ENCODE measurements at regions not wholly inside any gene's neighbourhood (a gene's known extent, or its start where the extent isn't known, plus 50 kb on each side); places are given as distances from the start of the nearest gene placed in this dataset.

GRCh38 chr16:85232369-85233142 lies 120.3 kb upstream of the CIBAR2 start:
- H3K36me3 ChIP-seq (ENCODE audit: control insufficient read depth in 4 of 4, insufficient read depth in 4 of 4, low read length in 4 of 4), result no peaks in the 10 kb centered on the region
- peak overlapping the region in 1 of 2 donors; percentile 5 for H3K27ac ChIP-seq (ENCODE audit: low read depth in 1 of 2, low read length in 1 of 2)
- H3K4me3 ChIP-seq, result no peak overlapping the region
- H3K4me1 ChIP-seq (ENCODE audit: control insufficient read depth in 5 of 5, insufficient read depth in 5 of 5, low read length in 5 of 5), result peaks cover 4 to 68% (median 29%) of the 10 kb centered on the region in 5 donors
- H3K9me3 ChIP-seq (ENCODE audit: control insufficient read depth in 4 of 4, insufficient read depth in 3 of 4, low read length in 3 of 4), result no peaks in the 10 kb centered on the region
- DNase-seq (no peak), ATAC-seq (ENCODE audit: insufficient read depth, low FRiP score) (no peak)
- H3K9ac ChIP-seq (ENCODE audit: insufficient read depth in 1 of 2, low read length in 2 of 2), result no peak overlapping the region
- H3K27me3 ChIP-seq (ENCODE audit: control insufficient read depth in 3 of 3, insufficient read depth in 3 of 3, low read length in 2 of 3), result no peaks in the 10 kb centered on the region
- WGBS, 2 donors, result 70 to 77% methylated on average over 13 of the region's 13 CpGs
- TF ChIP-seq CTCF (IDR thresholded peaks at IDR 0.05; ENCODE audit: control extremely low read depth, extremely low read depth), result no peak

- DNase-seq (no peak), ATAC-seq (ENCODE audit: insufficient read depth, low FRiP score) (no peak)
- Histone ChIP-seq H3K4me3 (no peak overlapping the region), H3K9me3 (ENCODE audit: control insufficient read depth in 4 of 4, insufficient read depth in 3 of 4, low read length in 3 of 4) (no peaks in the 10 kb centered on the region), H3K27ac (ENCODE audit: low read depth in 1 of 2, low read length in 1 of 2) (no peak overlapping the region), H3K27me3 (ENCODE audit: control insufficient read depth in 3 of 3, insufficient read depth in 3 of 3, low read length in 2 of 3) (no peaks in the 10 kb centered on the region), H3K4me1 (ENCODE audit: control insufficient read depth in 5 of 5, insufficient read depth in 5 of 5, low read length in 5 of 5) (peaks cover 4 to 66% (median 32%) of the 10 kb centered on the region in 5 donors), H3K36me3 (ENCODE audit: control insufficient read depth in 4 of 4, insufficient read depth in 4 of 4, low read length in 4 of 4) (no peaks in the 10 kb centered on the region), H3K9ac (ENCODE audit: insufficient read depth in 1 of 2, low read length in 2 of 2) (no peak overlapping the region)
- WGBS, 2 donors, result 96% methylated on average over 5 to 6 of the region's 6 CpGs
- no peak for TF ChIP-seq CTCF (IDR thresholded peaks at IDR 0.05; ENCODE audit: control extremely low read depth, extremely low read depth)
Observed at GRCh38 chr16:85233516-85233915, 121.2 kb upstream of the CIBAR2 start.

DNA sequence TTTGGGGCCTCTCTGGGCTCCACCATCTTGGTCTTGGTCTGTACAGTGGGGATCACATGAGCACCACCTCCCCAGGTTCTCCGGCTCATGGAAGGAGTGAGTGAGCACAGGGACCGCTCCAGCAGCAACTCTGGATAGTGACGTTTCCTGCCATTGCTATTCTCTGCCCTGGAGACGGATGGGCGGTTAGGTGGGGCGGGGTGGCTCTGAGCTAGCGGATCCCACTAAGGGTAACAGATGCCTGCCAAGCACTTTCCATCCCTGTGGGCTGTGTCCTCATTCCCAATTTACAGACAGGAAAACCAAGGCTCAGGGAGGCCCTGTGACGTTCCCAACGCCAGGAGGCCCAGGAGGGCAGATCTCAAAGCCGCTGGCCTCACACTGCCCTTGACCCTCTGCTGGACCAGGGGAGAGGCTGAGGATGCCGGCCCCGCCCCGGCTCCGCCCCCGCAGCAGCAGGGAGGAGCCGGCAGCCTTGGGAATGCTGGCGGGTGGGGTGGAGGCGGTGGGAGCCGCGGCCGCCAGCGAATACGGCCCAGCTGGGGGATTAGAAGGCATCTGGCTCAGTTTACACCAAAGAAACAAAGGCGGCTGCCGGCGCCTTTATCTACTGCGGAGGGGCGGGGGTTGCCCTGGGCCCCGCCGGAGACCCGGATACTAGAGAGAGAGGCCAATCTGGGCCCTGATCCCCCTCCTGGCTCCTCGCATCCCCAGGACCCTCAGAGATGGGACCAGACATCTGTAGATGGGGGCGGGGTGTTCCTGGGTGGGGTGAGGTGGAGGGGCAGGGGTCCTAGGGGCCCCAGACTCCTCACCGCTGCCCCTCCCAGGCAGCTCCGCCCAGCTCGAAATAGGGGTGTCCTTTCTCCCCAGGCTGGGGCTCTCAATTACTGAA lies 122.3 kb upstream of the CIBAR2 start:
- Histone ChIP-seq H3K9ac (ENCODE audit: insufficient read depth in 1 of 2, low read length in 2 of 2) (no peak overlapping the region), H3K27me3 (ENCODE audit: control insufficient read depth in 3 of 3, insufficient read depth in 3 of 3, low read length in 2 of 3) (no peaks in the 10 kb centered on the region), H3K27ac (ENCODE audit: low read depth in 1 of 2, low read length in 1 of 2) (peak overlapping the region in 1 of 2 donors; percentile 13), H3K36me3 (ENCODE audit: control insufficient read depth in 4 of 4, insufficient read depth in 4 of 4, low read length in 4 of 4) (no peaks in the 10 kb centered on the region), H3K4me3 (no peak overlapping the region), H3K4me1 (ENCODE audit: control insufficient read depth in 5 of 5, insufficient read depth in 5 of 5, low read length in 5 of 5) (peaks cover 4 to 74% (median 36%) of the 10 kb centered on the region in 5 donors), H3K9me3 (ENCODE audit: control insufficient read depth in 4 of 4, insufficient read depth in 3 of 4, low read length in 3 of 4) (no peaks in the 10 kb centered on the region)
- WGBS, 2 donors, result 27 to 40% methylated on average over 36 of the region's 36 CpGs
- ATAC-seq (ENCODE audit: insufficient read depth, low FRiP score) (peak; percentile 73), DNase-seq (peak; percentile 97 to 98 (median 98))
- no peak for TF ChIP-seq CTCF (IDR thresholded peaks at IDR 0.05; ENCODE audit: control extremely low read depth, extremely low read depth)
